ENCODE measurements at regions not wholly inside any gene's neighbourhood (a gene's known extent, or its start where the extent isn't known, plus 50 kb on each side); places are given as distances from the start of the nearest gene placed in this dataset.

- TF ChIP-seq, protein P1, sequence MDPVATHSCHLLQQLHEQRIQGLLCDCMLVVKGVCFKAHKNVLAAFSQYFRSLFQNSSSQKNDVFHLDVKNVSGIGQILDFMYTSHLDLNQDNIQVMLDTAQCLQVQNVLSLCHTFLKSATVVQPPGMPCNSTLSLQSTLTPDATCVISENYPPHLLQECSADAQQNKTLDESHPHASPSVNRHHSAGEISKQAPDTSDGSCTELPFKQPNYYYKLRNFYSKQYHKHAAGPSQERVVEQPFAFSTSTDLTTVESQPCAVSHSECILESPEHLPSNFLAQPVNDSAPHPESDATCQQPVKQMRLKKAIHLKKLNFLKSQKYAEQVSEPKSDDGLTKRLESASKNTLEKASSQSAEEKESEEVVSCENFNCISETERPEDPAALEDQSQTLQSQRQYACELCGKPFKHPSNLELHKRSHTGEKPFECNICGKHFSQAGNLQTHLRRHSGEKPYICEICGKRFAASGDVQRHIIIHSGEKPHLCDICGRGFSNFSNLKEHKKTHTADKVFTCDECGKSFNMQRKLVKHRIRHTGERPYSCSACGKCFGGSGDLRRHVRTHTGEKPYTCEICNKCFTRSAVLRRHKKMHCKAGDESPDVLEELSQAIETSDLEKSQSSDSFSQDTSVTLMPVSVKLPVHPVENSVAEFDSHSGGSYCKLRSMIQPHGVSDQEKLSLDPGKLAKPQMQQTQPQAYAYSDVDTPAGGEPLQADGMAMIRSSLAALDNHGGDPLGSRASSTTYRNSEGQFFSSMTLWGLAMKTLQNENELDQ (CRISPR knock-in tag; IDR thresholded peaks at IDR 0.05; ENCODE audit: borderline replicate concordance) = no peak
- TF ChIP-seq ZNF12 (CRISPR knock-in tag; IDR thresholded peaks at IDR 0.05) (no peak), ZSCAN5A (CRISPR knock-in tag; IDR thresholded peaks at IDR 0.05; ENCODE audit: borderline replicate concordance) (no peak), RFXAP (CRISPR knock-in tag; IDR thresholded peaks at IDR 0.05; ENCODE audit: borderline replicate concordance) (no peak), ZKSCAN8 (CRISPR knock-in tag; IDR thresholded peaks at IDR 0.05; ENCODE audit: borderline replicate concordance) (no peak)
Measured at GRCh38 chr2:5913711-5914395, 221.7 kb downstream of the SOX11 start (continued).

GRCh38 chr2:5914811-5915611 is 222.8 kb downstream of the SOX11 start:
- in situ Hi-C loops (cut with HindIII; ENCODE audit: extremely low pct_ligation_motif_present, low pct_unique_long_range_greater_than_20kb) (no loop called here), intact Hi-C loops (cut with micrococcal nuclease; ENCODE audit: unreplicated experiment) (no loop called here)
- H3K36me3 ChIP-seq (replicated peaks in 1 of 2; ENCODE audit: control insufficient read depth in 1 of 2, insufficient read depth in 2 of 2, low read length in 2 of 2) = no peaks in the 10 kb centered on the region
- H3K4me1 ChIP-seq (ENCODE audit: insufficient read depth, low read length) = no peaks in the 10 kb centered on the region
- BruUV-seq (replicated peaks) = no TSS peak
- ChIA-PET CTCF (ENCODE audit: low intra/inter-chr PET ratio, low total read pairs) (no interaction called here), POLR2A (no interaction called here)
- ATAC-seq (peak; percentile 24; the same call in 1 of the 3 replicates), FAIRE-seq (no peak), DNase-seq (ENCODE audit: low spot score) (no peak)
- no peak overlapping the region for H3K27ac ChIP-seq (ENCODE audit: extremely low read length, insufficient read depth, low read length)
- no peaks in the 10 kb centered on the region for H4K20me1 ChIP-seq (ENCODE audit: insufficient read depth, low read length)
- TF ChIP-seq ZNF441 (CRISPR knock-in tag; IDR thresholded peaks at IDR 0.05; ENCODE audit: borderline replicate concordance) (no peak), NR3C1 (CRISPR knock-in tag; IDR thresholded peaks at IDR 0.05) (no peak), FOSL1 (CRISPR knock-in tag; IDR thresholded peaks at IDR 0.05; ENCODE audit: borderline replicate concordance) (no peak), THYN1 (CRISPR knock-in tag; IDR thresholded peaks at IDR 0.05; ENCODE audit: borderline replicate concordance, low read depth) (no peak), GABPA (IDR thresholded peaks at IDR 0.05; ENCODE audit: low read depth, low read length) (no peak), GABPA (CRISPR knock-in tag; IDR thresholded peaks at IDR 0.05; ENCODE audit: low read depth) (no peak), TSC22D2 (CRISPR knock-in tag; IDR thresholded peaks at IDR 0.05; ENCODE audit: borderline replicate concordance) (no peak), ZNF30 (CRISPR knock-in tag; IDR thresholded peaks at IDR 0.05) (no peak), SP1 (IDR thresholded peaks at IDR 0.05) (no peak), SP1 (CRISPR knock-in tag; IDR thresholded peaks at IDR 0.05) (no peak), ZBTB20 (CRISPR knock-in tag; IDR thresholded peaks at IDR 0.05; ENCODE audit: borderline replicate concordance, low read depth) (no peak), ZNF703 (CRISPR knock-in tag; IDR thresholded peaks at IDR 0.05; ENCODE audit: borderline replicate concordance) (no peak), MAZ (IDR thresholded peaks at IDR 0.05; ENCODE audit: borderline replicate concordance, low read depth, low read length) (no peak), MAZ (CRISPR knock-in tag; IDR thresholded peaks at IDR 0.05; ENCODE audit: low read depth) (no peak)
- H3K4me3 ChIP-seq (replicated peaks in 1 of 3; ENCODE audit: insufficient read depth in 1 of 3, low read depth in 2 of 3, low read length in 3 of 3) = no peak overlapping the region
- no peak overlapping the region for H2AFZ ChIP-seq (ENCODE audit: low read length)
- no peak overlapping the region for H3K4me2 ChIP-seq (ENCODE audit: low read depth, low read length)
- H3K79me2 ChIP-seq (ENCODE audit: insufficient read depth, low read length) = no peaks in the 10 kb centered on the region
- 8% methylated on average over 7 of the region's 7 CpGs for WGBS (ENCODE audit: low lambda C conversion rate)
- no peaks in the 10 kb centered on the region for H3K27me3 ChIP-seq (ENCODE audit: control insufficient read depth in 1 of 2, insufficient read depth in 2 of 2, low read length in 2 of 2)
- H3K9me3 ChIP-seq (ENCODE audit: low read length) = peaks cover 27% of the 10 kb centered on the region
- H3K9ac ChIP-seq (ENCODE audit: insufficient read depth, low read depth, low read length) = no peak overlapping the region

Data from HepG2 (cell line).